DMS 273 (cell line): ENCODE measurements at regions not wholly inside any gene's neighbourhood (a gene's known extent, or its start where the extent isn't known, plus 50 kb on each side); places are given as distances from the start of the nearest gene placed in this dataset.

Source experiments
- DNase-seq: peaks from one replicate; lab custom pipeline; 2025; ENCODE audit not compliant: unreplicated experiment; lab: John Stamatoyannopoulos, UW

GRCh38 chr3:34277110-34277509, 478.7 kb downstream of the PDCD6IP start:
- DNase-seq = no peak

GRCh38 chr3:34279901-34280300, 481.5 kb downstream of the PDCD6IP start:
- DNase-seq = no peak

GRCh38 chr3:34283751-34284150, 485.3 kb downstream of the PDCD6IP start:
- DNase-seq = no peak

- DNase-seq = peak; percentile 29
Measured at GRCh38 chr3:34284959-34285826, 486.8 kb downstream of the PDCD6IP start.

GRCh38 chr3:34285827-34286188, 487.4 kb downstream of the PDCD6IP start:
- DNase-seq = no peak

GRCh38 chr3:34292605-34293300, 494.3 kb downstream of the PDCD6IP start:
- DNase-seq = no peak

- no peak for DNase-seq
Measured at GRCh38 chr3:34294240-34294639, 495.8 kb downstream of the PDCD6IP start.

GRCh38 chr3:34296796-34297195, 498.4 kb downstream of the PDCD6IP start:
- DNase-seq = no peak

GRCh38 chr3:34298653-34299052, 500.2 kb downstream of the PDCD6IP start:
- no peak for DNase-seq

GRCh38 chr3:34300621-34301020, 502.2 kb downstream of the PDCD6IP start:
- DNase-seq = no peak

- no peak for DNase-seq
Measured at GRCh38 chr3:34301313-34301712, 502.9 kb downstream of the PDCD6IP start.

- no peak for DNase-seq
Measured at GRCh38 chr3:34305266-34305665, 506.8 kb downstream of the PDCD6IP start.

- DNase-seq = no peak
Measured at GRCh38 chr3:34312684-34313083, 514.3 kb downstream of the PDCD6IP start.

- no peak for DNase-seq
Measured at GRCh38 chr3:34319881-34320280, 521.5 kb downstream of the PDCD6IP start.

- DNase-seq = no peak
Measured at GRCh38 chr3:34323517-34323916, 525.1 kb downstream of the PDCD6IP start.

- DNase-seq = no peak
Measured at GRCh38 chr3:34346656-34347055, 548.2 kb downstream of the PDCD6IP start.

- no peak for DNase-seq
Measured at GRCh38 chr3:34351882-34352777, 553.7 kb downstream of the PDCD6IP start.

- no peak for DNase-seq
Measured at GRCh38 chr3:34352778-34353331, 554.4 kb downstream of the PDCD6IP start.

- no peak for DNase-seq
Measured at GRCh38 chr3:34357461-34357860, 559.0 kb downstream of the PDCD6IP start.

- DNase-seq = no peak
Measured at GRCh38 chr3:34359064-34359463, 560.6 kb downstream of the PDCD6IP start.

GRCh38 chr3:34360713-34361112, 562.3 kb downstream of the PDCD6IP start:
- DNase-seq = no peak
